IMR-90 (cell line): ENCODE measurements at regions not wholly inside any gene's neighbourhood (a gene's known extent, or its start where the extent isn't known, plus 50 kb on each side); places are given as distances from the start of the nearest gene placed in this dataset.

Experiments used
- ATAC-seq: fragments of 200-7000 bp; cut with Tn5 transposase; 2 replicates; pipeline ENCODE4 v1.9.1; 2020; ENCODE audit warnings: low read depth, mild to moderate bottlenecking, moderate library complexity
- BruUV-seq: library from RNA; stranded (reverse); fragments of 400-500 nt; replicated peaks from 2 replicates; lab custom pipeline; 2021; lab: Mats Ljungman, UMichigan
- CTCF ChIA-PET: fragments of 300-600 bp; formaldehyde crosslinking; extraction: SDS; loops from one replicate; lab custom pipeline; 2021; ENCODE audit warnings: antibody characterized with exemption; lab: Yijun Ruan, JAX
- POLR2A ChIA-PET: fragments of 300-600 bp; sonication (Branson Sonifier 250); formaldehyde crosslinking; loops from one replicate; lab custom pipeline; 2022; ENCODE audit warnings: antibody characterized with exemption; ENCODE audit not compliant: unreplicated experiment; lab: Charles Lee
- DNase-seq: peaks from one replicate; pipeline ENCODE4 v3.0.0; 2013
- H2AFZ ChIP-seq: replicated peaks from 2 replicates; pipeline ENCODE3; 2013; ENCODE audit warnings: low read length, mild to moderate bottlenecking; ENCODE audit not compliant: poor library complexity
- H2AK5ac ChIP-seq: 2 replicates; pipeline ENCODE4 v1.6.1; 2013; ENCODE audit warnings: low read depth, low read length, inconsistent platforms
- H2AK9ac ChIP-seq: replicated peaks from 2 replicates; pipeline ENCODE3; 2013; ENCODE audit warnings: mild to moderate bottlenecking, low read depth, low read length, moderate library complexity; ENCODE audit not compliant: poor library complexity
- H2BK120ac ChIP-seq: 2 replicates; pipeline ENCODE4 v1.6.1; 2013; ENCODE audit warnings: low read depth, low read length, inconsistent platforms
- H2BK15ac ChIP-seq: 3 replicates; pipeline ENCODE4 v1.6.1; 2013; ENCODE audit warnings: low read depth, low read length, inconsistent platforms
- H2BK20ac ChIP-seq: 2 replicates; pipeline ENCODE4 v1.6.1; 2013; ENCODE audit warnings: low read depth, mild to moderate bottlenecking, inconsistent platforms, low read length, moderate library complexity
- H2BK5ac ChIP-seq: 2 replicates; pipeline ENCODE4 v1.6.1; 2013; ENCODE audit warnings: mild to moderate bottlenecking, low read depth, low read length, inconsistent platforms; ENCODE audit not compliant: poor library complexity, severe bottlenecking
- H3K14ac ChIP-seq: replicated peaks from 2 replicates; pipeline ENCODE4 v1.6.1; 2013; ENCODE audit warnings: low read depth, low read length, inconsistent platforms
- H3K18ac ChIP-seq: 2 replicates; pipeline ENCODE4 v1.6.1; 2013; ENCODE audit warnings: low read depth, low read length, control low read depth
- H3K23ac ChIP-seq: 2 replicates; pipeline ENCODE4 v1.6.1; 2013; ENCODE audit warnings: low read depth, low read length, inconsistent platforms
- H3K27ac ChIP-seq: 2 replicates; pipeline ENCODE4 v1.5.1; 2013; ENCODE audit warnings: mild to moderate bottlenecking, control low read depth, low read length; ENCODE audit not compliant: insufficient read depth
- H3K27me3 ChIP-seq: 2 replicates; pipeline ENCODE4 v1.6.1; 2013; ENCODE audit warnings: low read length; ENCODE audit not compliant: control insufficient read depth, insufficient read depth
- H3K36me3 ChIP-seq: 2 replicates; pipeline ENCODE4 v1.6.1; 2013; ENCODE audit warnings: low read length, mixed read lengths; ENCODE audit not compliant: control insufficient read depth, insufficient read depth
- H3K4ac ChIP-seq: 2 replicates; pipeline ENCODE4 v1.6.1; 2013; ENCODE audit warnings: low read depth, low read length, inconsistent platforms
- H3K4me1 ChIP-seq: 2 replicates; pipeline ENCODE4 v1.6.1; 2013; ENCODE audit warnings: low read length, mixed read lengths; ENCODE audit not compliant: control insufficient read depth, insufficient read depth
- H3K4me2 ChIP-seq: 2 replicates; pipeline ENCODE4 v1.6.1; 2013; ENCODE audit warnings: low read depth, mild to moderate bottlenecking, control low read depth, low read length, moderate library complexity
- H3K4me3 ChIP-seq: 2 replicates; pipeline ENCODE4 v1.5.1; 2013; ENCODE audit warnings: low read depth, mild to moderate bottlenecking, control low read depth, low read length, moderate library complexity; ENCODE audit not compliant: insufficient read depth
- H3K56ac ChIP-seq: 2 replicates; pipeline ENCODE4 v1.6.1; 2013; ENCODE audit warnings: low read length, inconsistent platforms; ENCODE audit not compliant: insufficient read depth; ENCODE audit errors: extremely low read depth
- H3K79me1 ChIP-seq, 2 experiments: 2 replicates each; pipeline ENCODE4 v1.6.1; 2013; ENCODE audit warnings: low read length in 2 of 2, inconsistent platforms in 1 of 2, low read depth in 1 of 2
- H3K9ac ChIP-seq: 2 replicates; pipeline ENCODE4 v1.6.1; 2013; ENCODE audit warnings: low read depth, low read length, control low read depth
- H3K9me1 ChIP-seq: 2 replicates; pipeline ENCODE4 v1.6.1; 2013; ENCODE audit warnings: low read length, inconsistent platforms; ENCODE audit not compliant: insufficient read depth
- H3K9me3 ChIP-seq: 2 replicates; pipeline ENCODE4 v1.6.1; 2013; ENCODE audit warnings: low read length; ENCODE audit not compliant: control insufficient read depth, insufficient read depth
- H4K20me1 ChIP-seq: 2 replicates; pipeline ENCODE4 v1.6.1; 2013; ENCODE audit warnings: low read length, inconsistent platforms; ENCODE audit not compliant: insufficient read depth
- H4K5ac ChIP-seq: 2 replicates; pipeline ENCODE4 v1.6.1; 2013; ENCODE audit warnings: mild to moderate bottlenecking, low read depth, low read length, control low read depth
- H4K8ac ChIP-seq, 2 experiments: 2 replicates each; pipeline ENCODE4 v1.6.1; 2013; ENCODE audit warnings: low read depth in 2 of 2, low read length in 2 of 2, control low read depth in 1 of 2, inconsistent platforms in 1 of 2
- H4K91ac ChIP-seq: 2 replicates; pipeline ENCODE4 v1.6.1; 2013; ENCODE audit warnings: low read depth, low read length, inconsistent platforms; ENCODE audit not compliant: insufficient read depth
- BHLHE40 ChIP-seq: fragments of 150-350 bp; IDR thresholded peaks from 2 replicates; pipeline ENCODE4 v1.6.1; 2016; ENCODE audit warnings: mild to moderate bottlenecking, low read depth, low read length
- CEBPB ChIP-seq: IDR thresholded peaks from 2 replicates; pipeline ENCODE4 v1.6.1; 2012; ENCODE audit warnings: low read depth, low read length, improper control_type of control experiment
- CTCF ChIP-seq: conservative IDR thresholded peaks from 2 replicates; pipeline ENCODE4 v1.5.1; 2012; ENCODE audit warnings: mild to moderate bottlenecking, low read depth, low read length, improper control_type of control experiment
- MAFK ChIP-seq: IDR thresholded peaks from 2 replicates; pipeline ENCODE4 v1.6.1; 2012; ENCODE audit warnings: low read depth, low read length, improper control_type of control experiment
- MAZ ChIP-seq: IDR thresholded peaks from 2 replicates; pipeline ENCODE4 v1.6.1; 2012; ENCODE audit warnings: low read depth, mild to moderate bottlenecking, low read length, improper control_type of control experiment, moderate library complexity, borderline replicate concordance
- NFE2L2 ChIP-seq: fragments of 150-350 bp; IDR thresholded peaks from 2 replicates; pipeline ENCODE4 v1.6.1; 2016; ENCODE audit warnings: low read depth, mild to moderate bottlenecking, low read length
- RAD21 ChIP-seq: IDR thresholded peaks from 2 replicates; pipeline ENCODE4 v1.6.1; 2012; ENCODE audit warnings: low read length, improper control_type of control experiment
- RCOR1 ChIP-seq: IDR thresholded peaks from 2 replicates; pipeline ENCODE4 v1.6.1; 2012; ENCODE audit warnings: mild to moderate bottlenecking, low read length, improper control_type of control experiment; ENCODE audit not compliant: insufficient replicate concordance
- RFX5 ChIP-seq: IDR thresholded peaks from 2 replicates; pipeline ENCODE4 v1.8.0; 2012; ENCODE audit warnings: low read depth, mild to moderate bottlenecking, low read length, moderate library complexity
- SMC3 ChIP-seq: fragments of 150-350 bp; IDR thresholded peaks from 2 replicates; pipeline ENCODE4 v1.6.1; 2016; ENCODE audit warnings: low read depth, mild to moderate bottlenecking, antibody characterized with exemption, low read length, moderate library complexity
- USF2 ChIP-seq: fragments of 150-350 bp; IDR thresholded peaks from 2 replicates; pipeline ENCODE4 v1.6.1; 2017; ENCODE audit warnings: mild to moderate bottlenecking, antibody characterized with exemption, low read length, low read depth
- dilution Hi-C: fragments of 300-500 bp; cut with HindIII; formaldehyde crosslinking; loops from one replicate; pipeline ENCODE4 v1.14.3; 2018; ENCODE audit warnings: low sequenced_read_pairs; ENCODE audit not compliant: unreplicated experiment
- in situ Hi-C: fragments of 300-500 bp; cut with MboI; formaldehyde crosslinking; loops from 3 replicates; pipeline ENCODE4 v1.14.3; 2019; ENCODE audit warnings: low sequenced_read_pairs, inconsistent platforms, mixed read lengths
- intact Hi-C: fragments of 100-400 bp; cut with micrococcal nuclease; formaldehyde crosslinking; loops from 2 replicates; pipeline ENCODE4 v1.10.0; 2022

- CTCF ChIA-PET: no interaction called here
- no peak for ATAC-seq
These were observed 119.5 kb downstream of the MSTN start for GRCh38 chr2:189943009-189943408.

More at GRCh38 chr2:189943009-189943408, 119.5 kb downstream of the MSTN start:
- dilution Hi-C loops: no loop called here
- Histone ChIP-seq H3K23ac (no peak overlapping the region), H2AK5ac (no peak overlapping the region), H3K4me2 (no peak overlapping the region), H3K9me1 (no peaks in the 10 kb centered on the region), H4K5ac (no peak overlapping the region), H3K14ac (no peak overlapping the region), H2AK9ac (no peak overlapping the region), H3K4me3 (no peak overlapping the region), H2BK15ac (no peak overlapping the region), H4K91ac (no peak overlapping the region), H3K79me1 (no peaks in the 10 kb centered on the region), H3K56ac (no peak overlapping the region), H3K4me1 (no peaks in the 10 kb centered on the region), H3K9me3 (peaks cover 33% of the 10 kb centered on the region), H2AFZ (no peak overlapping the region), H3K18ac (no peak overlapping the region), H4K20me1 (no peaks in the 10 kb centered on the region), H3K27me3 (no peaks in the 10 kb centered on the region), H3K27ac (no peak overlapping the region), H3K36me3 (no peaks in the 10 kb centered on the region), H2BK20ac (no peak overlapping the region), H3K4ac (no peak overlapping the region), H4K8ac (no peak overlapping the region), H3K9ac (no peak overlapping the region), H2BK5ac (no peak overlapping the region), H2BK120ac (no peak overlapping the region)
- POLR2A ChIA-PET: no interaction called here
- DNase-seq: no peak
- in situ Hi-C loops: no loop called here
- intact Hi-C loops: no loop called here
- no TSS peak for BruUV-seq
- no peak for TF ChIP-seq SMC3
- no peak for TF ChIP-seq RCOR1
- TF ChIP-seq CTCF: no peak
- TF ChIP-seq USF2: no peak
- no peak for TF ChIP-seq NFE2L2
- no peak for TF ChIP-seq RFX5
- no peak for TF ChIP-seq MAFK
- TF ChIP-seq RAD21: no peak
- TF ChIP-seq MAZ: no peak
- TF ChIP-seq CEBPB: no peak
- TF ChIP-seq BHLHE40: no peak
